ENCODE measurements at regions not wholly inside any gene's neighbourhood (a gene's known extent, or its start where the extent isn't known, plus 50 kb on each side); places are given as distances from the start of the nearest gene placed in this dataset.
"Not testable (repeated sequence)": the region's sequence is repeated elsewhere in the genome, so short reads cannot be mapped to it uniquely, and the experiment has no call there.

- H3K4me3 ChIP-seq (ENCODE audit: low read depth, low read length) = no peak overlapping the region
- no peak for TF ChIP-seq CTCF (IDR thresholded peaks at IDR 0.05; ENCODE audit: borderline replicate concordance, insufficient read depth, low read depth, low read length)
These were observed 632.6 kb upstream of the KCND2 start for GRCh38 chr7:119640326-119640725.

GRCh38 chr7:119640861-119641260, 632.1 kb upstream of the KCND2 start:
- TF ChIP-seq CTCF (IDR thresholded peaks at IDR 0.05; ENCODE audit: borderline replicate concordance, insufficient read depth, low read depth, low read length) = no peak
- no peak overlapping the region for H3K4me3 ChIP-seq (ENCODE audit: low read depth, low read length)

- no peak for TF ChIP-seq CTCF (IDR thresholded peaks at IDR 0.05; ENCODE audit: borderline replicate concordance, insufficient read depth, low read depth, low read length)
- no peak overlapping the region for H3K4me3 ChIP-seq (ENCODE audit: low read depth, low read length)
These were observed 629.4 kb upstream of the KCND2 start for GRCh38 chr7:119643558-119643957.

- H3K4me3 ChIP-seq (ENCODE audit: low read depth, low read length) = no peak overlapping the region
- TF ChIP-seq CTCF (IDR thresholded peaks at IDR 0.05; ENCODE audit: borderline replicate concordance, insufficient read depth, low read depth, low read length) = no peak
These were observed 625.7 kb upstream of the KCND2 start for GRCh38 chr7:119647286-119647685.

GRCh38 chr7:119648752-119649151, 624.2 kb upstream of the KCND2 start:
- not testable (repeated sequence) for H3K4me3 ChIP-seq (ENCODE audit: low read depth, low read length)

- no peak for TF ChIP-seq CTCF (IDR thresholded peaks at IDR 0.05; ENCODE audit: borderline replicate concordance, insufficient read depth, low read depth, low read length)
- H3K4me3 ChIP-seq (ENCODE audit: low read depth, low read length) = no peak overlapping the region
These were observed 612.9 kb upstream of the KCND2 start for GRCh38 chr7:119660080-119660479.

GRCh38 chr7:119664601-119665000, 608.4 kb upstream of the KCND2 start:
- TF ChIP-seq CTCF (IDR thresholded peaks at IDR 0.05; ENCODE audit: borderline replicate concordance, insufficient read depth, low read depth, low read length) = no peak
- H3K4me3 ChIP-seq (ENCODE audit: low read depth, low read length) = no peak overlapping the region

GRCh38 chr7:119665796-119666195, 607.2 kb upstream of the KCND2 start:
- no peak for TF ChIP-seq CTCF (IDR thresholded peaks at IDR 0.05; ENCODE audit: borderline replicate concordance, insufficient read depth, low read depth, low read length)
- H3K4me3 ChIP-seq (ENCODE audit: low read depth, low read length) = no peak overlapping the region
